MM.1S (cell line): ENCODE measurements at regions not wholly inside any gene's neighbourhood (a gene's known extent, or its start where the extent isn't known, plus 50 kb on each side); places are given as distances from the start of the nearest gene placed in this dataset.
"Not testable (repeated sequence)": the region's sequence is repeated elsewhere in the genome, so short reads cannot be mapped to it uniquely, and the experiment has no call there.

Experiments used
- DNase-seq: peaks from one replicate; pipeline ENCODE4 v3.0.0-alpha.2; 2015
- H2AFZ ChIP-seq: fragments of 300-600 bp; sonication (generic); 2 replicates; pipeline ENCODE4 v1.6.0; 2016; ENCODE audit warnings: antibody characterized with exemption, low read length
- H3F3A ChIP-seq: fragments of 300-600 bp; sonication (generic); 2 replicates; pipeline ENCODE4 v1.6.1; 2016; ENCODE audit warnings: mild to moderate bottlenecking, antibody characterized with exemption, low read length, moderate library complexity, mixed read lengths; ENCODE audit not compliant: insufficient read depth
- H3K27ac ChIP-seq: fragments of 300-600 bp; sonication (generic); 2 replicates; pipeline ENCODE4 v1.5.1; 2016; ENCODE audit warnings: mild to moderate bottlenecking, low read length
- H3K27me3 ChIP-seq: fragments of 300-600 bp; sonication (generic); replicated peaks from 2 replicates; pipeline ENCODE4 v1.6.0; 2016; ENCODE audit warnings: low read length; ENCODE audit not compliant: insufficient read depth
- H3K36me3 ChIP-seq: fragments of 300-600 bp; sonication (generic); replicated peaks from 2 replicates; pipeline ENCODE4 v1.6.1; 2016; ENCODE audit warnings: mild to moderate bottlenecking, low read length, mixed read lengths; ENCODE audit not compliant: insufficient read depth
- H3K4me1 ChIP-seq: fragments of 300-600 bp; sonication (generic); 2 replicates; pipeline ENCODE4 v1.6.1; 2016; ENCODE audit warnings: low read length, mixed read lengths
- H3K4me2 ChIP-seq: fragments of 300-600 bp; sonication (generic); 2 replicates; pipeline ENCODE4 v1.6.0; 2016; ENCODE audit warnings: low read depth, low read length
- H3K4me3 ChIP-seq: fragments of 300-600 bp; sonication (generic); 2 replicates; pipeline ENCODE4 v1.5.1; 2016; ENCODE audit warnings: low read length, mixed read lengths
- H3K79me2 ChIP-seq: fragments of 300-600 bp; sonication (generic); 2 replicates; pipeline ENCODE4 v1.6.1; 2016; ENCODE audit warnings: mixed run types, low read length, mixed read lengths
- H3K9ac ChIP-seq: fragments of 300-600 bp; sonication (generic); 2 replicates; pipeline ENCODE4 v1.6.1; 2016; ENCODE audit warnings: low read length, mixed read lengths
- H3K9me2 ChIP-seq: fragments of 300-600 bp; sonication (generic); replicated peaks from 2 replicates; pipeline ENCODE4 v1.6.1; 2016; ENCODE audit warnings: mild to moderate bottlenecking, low read length, mixed read lengths; ENCODE audit not compliant: insufficient read depth
- H3K9me3 ChIP-seq: fragments of 300-600 bp; sonication (generic); replicated peaks from 2 replicates; pipeline ENCODE4 v1.6.1; 2016; ENCODE audit warnings: mild to moderate bottlenecking, low read length, mixed read lengths; ENCODE audit not compliant: insufficient read depth
- H4K20me1 ChIP-seq: fragments of 300-600 bp; sonication (generic); 2 replicates; pipeline ENCODE4 v1.6.1; 2016; ENCODE audit warnings: mild to moderate bottlenecking, low read length, moderate library complexity, mixed read lengths; ENCODE audit not compliant: insufficient read depth
- EZH2 ChIP-seq: fragments of 300-600 bp; sonication (generic); optimal IDR thresholded peaks from 2 replicates; pipeline ENCODE3; 2017; ENCODE audit warnings: low read depth, mild to moderate bottlenecking, antibody characterized with exemption, low read length, mixed read lengths
- EZH2phosphoT487 ChIP-seq: fragments of 300-600 bp; sonication (generic); IDR thresholded peaks from 2 replicates; pipeline ENCODE4 v1.6.1; 2018; ENCODE audit warnings: antibody characterized with exemption, low read length
- TF ChIP-seq, protein P1 (sequence below): fragments of 300-600 bp; sonication (generic); IDR thresholded peaks from 2 replicates; pipeline ENCODE4 v1.5.1; 2016; ENCODE audit warnings: antibody characterized with exemption, low read length, mixed read lengths

GRCh38 chr3:176106380-176106779, 1090.9 kb downstream of the TBL1XR1 start:
- no peak overlapping the region for H3K4me2 ChIP-seq
- no peak for DNase-seq
- H3K4me1 ChIP-seq: no peaks in the 10 kb centered on the region
- no peak overlapping the region for H3K4me3 ChIP-seq
- H3K9ac ChIP-seq: no peak overlapping the region
- H2AFZ ChIP-seq: no peak overlapping the region
- no peaks in the 10 kb centered on the region for H4K20me1 ChIP-seq
- H3K9me3 ChIP-seq: no peaks in the 10 kb centered on the region
- H3K27me3 ChIP-seq: no peaks in the 10 kb centered on the region
- no peaks in the 10 kb centered on the region for H3K9me2 ChIP-seq
- no peak for TF ChIP-seq EZH2
- TF ChIP-seq, protein P1, sequence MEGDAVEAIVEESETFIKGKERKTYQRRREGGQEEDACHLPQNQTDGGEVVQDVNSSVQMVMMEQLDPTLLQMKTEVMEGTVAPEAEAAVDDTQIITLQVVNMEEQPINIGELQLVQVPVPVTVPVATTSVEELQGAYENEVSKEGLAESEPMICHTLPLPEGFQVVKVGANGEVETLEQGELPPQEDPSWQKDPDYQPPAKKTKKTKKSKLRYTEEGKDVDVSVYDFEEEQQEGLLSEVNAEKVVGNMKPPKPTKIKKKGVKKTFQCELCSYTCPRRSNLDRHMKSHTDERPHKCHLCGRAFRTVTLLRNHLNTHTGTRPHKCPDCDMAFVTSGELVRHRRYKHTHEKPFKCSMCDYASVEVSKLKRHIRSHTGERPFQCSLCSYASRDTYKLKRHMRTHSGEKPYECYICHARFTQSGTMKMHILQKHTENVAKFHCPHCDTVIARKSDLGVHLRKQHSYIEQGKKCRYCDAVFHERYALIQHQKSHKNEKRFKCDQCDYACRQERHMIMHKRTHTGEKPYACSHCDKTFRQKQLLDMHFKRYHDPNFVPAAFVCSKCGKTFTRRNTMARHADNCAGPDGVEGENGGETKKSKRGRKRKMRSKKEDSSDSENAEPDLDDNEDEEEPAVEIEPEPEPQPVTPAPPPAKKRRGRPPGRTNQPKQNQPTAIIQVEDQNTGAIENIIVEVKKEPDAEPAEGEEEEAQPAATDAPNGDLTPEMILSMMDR: no peak
- TF ChIP-seq EZH2phosphoT487: no peak
- H3K36me3 ChIP-seq: no peaks in the 10 kb centered on the region
- H3F3A ChIP-seq: no peaks in the 10 kb centered on the region
- H3K27ac ChIP-seq: no peak overlapping the region
- H3K79me2 ChIP-seq: no peaks in the 10 kb centered on the region

DNA sequence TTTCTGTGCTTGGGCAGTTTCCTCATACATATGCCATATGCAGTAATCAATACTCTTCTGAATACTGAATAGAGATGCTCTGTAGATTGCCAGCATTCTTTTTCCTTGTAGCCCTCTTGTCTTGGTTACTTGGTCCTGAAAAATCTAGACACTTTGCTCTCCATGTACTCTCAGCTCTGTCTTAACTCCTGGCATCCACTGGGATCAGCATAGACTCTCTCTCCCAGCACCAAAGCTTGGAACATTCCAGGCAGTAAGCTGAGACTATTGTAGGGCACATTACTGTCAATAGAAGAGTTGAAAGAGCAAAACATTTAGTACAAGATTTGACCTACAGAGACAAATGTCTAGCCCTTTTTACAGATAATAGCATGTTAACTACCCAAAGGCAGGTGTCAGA, 1100.3 kb downstream of the TBL1XR1 start:
- no peaks in the 10 kb centered on the region for H3F3A ChIP-seq
- no peaks in the 10 kb centered on the region for H3K36me3 ChIP-seq
- no peaks in the 10 kb centered on the region for H4K20me1 ChIP-seq
- TF ChIP-seq EZH2phosphoT487 (no peak), EZH2 (no peak)
- TF ChIP-seq, protein P1: no peak
- no peaks in the 10 kb centered on the region for H3K27me3 ChIP-seq
- H3K4me2 ChIP-seq: no peak overlapping the region
- no peak overlapping the region for H3K9ac ChIP-seq
- no peaks in the 10 kb centered on the region for H3K79me2 ChIP-seq
- no peaks in the 10 kb centered on the region for H3K9me3 ChIP-seq
- no peaks in the 10 kb centered on the region for H3K9me2 ChIP-seq
- DNase-seq: no peak
- no peaks in the 10 kb centered on the region for H3K4me1 ChIP-seq
- H3K27ac ChIP-seq: no peak overlapping the region
- no peak overlapping the region for H2AFZ ChIP-seq
- no peak overlapping the region for H3K4me3 ChIP-seq

DNA sequence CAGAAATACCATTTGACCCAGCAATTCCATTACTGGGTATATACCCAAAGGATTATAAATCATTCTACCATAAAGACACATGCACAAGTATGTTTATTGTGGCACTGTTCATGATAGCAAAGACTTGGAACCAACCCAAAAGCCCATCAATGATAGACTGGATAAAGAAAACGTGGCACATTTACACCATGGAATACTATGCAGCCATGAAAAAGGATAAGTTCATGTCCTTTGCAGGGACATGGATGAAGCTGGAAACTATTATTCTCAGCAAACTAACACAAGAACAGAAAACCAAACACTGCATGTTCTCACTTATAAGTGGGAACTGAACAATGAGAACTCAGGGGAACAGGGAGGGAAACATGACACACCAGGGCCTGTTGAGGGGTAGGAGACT, 1103.4 kb downstream of the TBL1XR1 start:
- not testable (repeated sequence) for H3K27ac ChIP-seq, H4K20me1 ChIP-seq, H3K9ac ChIP-seq, H3K9me2 ChIP-seq, H3K27me3 ChIP-seq, DNase-seq, H3K36me3 ChIP-seq, H3K4me1 ChIP-seq, H3K9me3 ChIP-seq, H3K4me3 ChIP-seq, H3K4me2 ChIP-seq, H2AFZ ChIP-seq, H3F3A ChIP-seq, H3K79me2 ChIP-seq

DNA sequence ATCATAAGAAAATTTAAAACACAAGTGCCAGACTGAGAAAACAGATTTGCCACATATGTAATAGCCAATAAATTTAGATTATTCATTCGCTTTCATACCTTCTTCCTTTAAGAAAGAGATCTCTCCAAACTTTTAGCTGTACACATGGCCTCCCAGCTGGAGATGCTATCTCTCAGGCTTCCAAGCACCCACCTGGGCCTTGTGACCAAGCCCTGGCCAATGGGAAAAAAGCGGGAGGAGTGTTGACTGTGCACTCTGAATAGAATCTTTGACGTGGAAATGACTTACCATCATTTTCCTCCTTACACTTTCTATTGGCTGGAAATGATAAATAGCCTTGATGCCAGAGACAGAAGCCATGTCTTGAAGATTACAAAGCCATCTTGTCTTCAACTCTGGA, 1106.6 kb downstream of the TBL1XR1 start:
- H3K4me1 ChIP-seq: peaks cover 9% of the 10 kb centered on the region; the same call in 1 of the 2 replicates
- H3K9me3 ChIP-seq: no peaks in the 10 kb centered on the region
- H3K4me2 ChIP-seq: no peak overlapping the region
- H2AFZ ChIP-seq: no peak overlapping the region
- no peak for DNase-seq
- no peak overlapping the region for H3K9ac ChIP-seq
- no peaks in the 10 kb centered on the region for H3K36me3 ChIP-seq
- no peaks in the 10 kb centered on the region for H4K20me1 ChIP-seq
- TF ChIP-seq, protein P1: no peak
- TF ChIP-seq EZH2: no peak
- no peak for TF ChIP-seq EZH2phosphoT487
- H3K4me3 ChIP-seq: no peak overlapping the region
- no peaks in the 10 kb centered on the region for H3F3A ChIP-seq
- H3K27me3 ChIP-seq: no peaks in the 10 kb centered on the region
- no peaks in the 10 kb centered on the region for H3K9me2 ChIP-seq
- H3K27ac ChIP-seq: no peak overlapping the region
- no peaks in the 10 kb centered on the region for H3K79me2 ChIP-seq
